ENCODE measurements at regions not wholly inside any gene's neighbourhood (a gene's known extent, or its start where the extent isn't known, plus 50 kb on each side); places are given as distances from the start of the nearest gene placed in this dataset.

- no peak for DNase-seq
Measured at GRCh38 chr2:121000804-121001203, 265.1 kb downstream of the GLI2 start.

GRCh38 chr2:121001641-121002040 lies 266.0 kb downstream of the GLI2 start:
- DNase-seq, result no peak

- no peak for DNase-seq
Measured at GRCh38 chr2:121002597-121002996, 266.9 kb downstream of the GLI2 start.

- DNase-seq, result no peak
Measured at GRCh38 chr2:121003391-121003790, 267.7 kb downstream of the GLI2 start.

GRCh38 chr2:121004359-121004758 lies 268.7 kb downstream of the GLI2 start:
- no peak for DNase-seq

- DNase-seq, result no peak
Measured at GRCh38 chr2:121004950-121005349, 269.3 kb downstream of the GLI2 start.

GRCh38 chr2:121005453-121005852 lies 269.8 kb downstream of the GLI2 start:
- no peak for DNase-seq

DNA sequence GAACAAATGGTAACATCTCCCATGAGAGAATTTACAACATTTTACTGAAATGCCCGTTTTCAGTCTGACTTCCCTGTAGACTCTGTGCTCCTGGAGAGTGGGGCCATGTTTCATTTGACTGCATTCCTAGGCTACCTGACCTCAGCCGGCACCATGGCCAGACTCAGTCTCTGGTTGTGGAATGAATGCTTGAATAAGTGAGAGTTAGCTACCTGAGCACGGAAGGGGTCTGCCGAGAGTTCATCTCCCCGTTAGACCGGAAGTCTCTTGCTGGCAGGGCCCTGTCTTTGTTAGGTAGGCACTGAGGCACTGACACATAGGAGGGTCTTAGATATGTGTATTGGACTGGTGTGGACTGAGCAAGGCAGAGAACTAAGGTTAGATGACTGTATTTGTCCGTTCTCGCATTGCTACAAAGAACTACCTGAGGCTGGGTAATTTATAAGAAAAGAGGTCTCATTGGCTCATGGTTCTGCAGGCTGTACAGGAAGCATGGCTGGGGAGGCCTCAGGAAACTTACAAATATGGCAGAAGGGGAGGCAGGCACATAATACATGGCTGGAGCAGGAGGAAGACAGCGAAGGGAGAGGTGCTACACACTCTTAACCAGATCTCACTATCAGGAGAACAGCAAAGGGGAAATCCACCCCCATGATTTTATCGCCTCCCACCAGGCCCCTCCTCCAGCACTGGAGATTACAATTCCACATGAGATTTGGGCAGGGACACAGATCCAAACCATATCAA lies 271.2 kb downstream of the GLI2 start:
- no peak for DNase-seq

DNA sequence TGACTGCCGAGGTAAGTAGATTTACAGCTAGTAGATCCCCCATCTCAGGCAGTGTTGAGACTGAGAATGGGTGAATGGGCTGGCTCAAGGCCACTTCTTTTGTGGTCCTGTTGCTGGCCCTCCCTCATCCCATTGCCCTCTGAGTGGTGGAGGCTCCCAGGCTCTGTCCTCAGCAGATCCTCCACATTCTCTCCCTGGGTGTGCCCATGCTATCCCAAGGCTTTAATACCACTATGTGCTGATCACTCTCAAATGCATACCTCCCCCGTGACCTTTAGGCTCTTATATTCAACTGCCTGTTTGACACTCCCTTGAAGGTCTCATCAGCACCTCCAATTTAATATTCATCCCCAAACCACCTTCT lies 271.8 kb downstream of the GLI2 start:
- DNase-seq, result no peak

- no peak for DNase-seq
Measured at GRCh38 chr2:121008975-121009374, 273.3 kb downstream of the GLI2 start.

DNA sequence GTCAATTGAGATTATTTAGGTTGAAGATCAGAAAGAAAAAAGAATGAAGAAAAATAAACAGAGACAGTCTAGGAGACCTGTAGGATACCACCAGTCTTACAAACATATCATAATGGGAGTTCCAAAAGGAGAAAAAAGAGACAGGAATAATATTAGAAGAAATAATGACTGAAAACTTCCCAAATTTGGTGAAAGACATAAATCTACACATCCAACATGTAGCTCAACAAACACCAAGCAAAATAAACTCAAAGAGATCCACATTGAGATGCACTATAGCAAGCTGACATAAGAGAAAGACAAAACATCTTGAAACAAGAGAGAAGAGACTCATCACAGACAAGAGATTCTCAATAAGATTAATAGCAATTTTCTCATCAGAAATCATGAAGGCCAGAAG lies 274.0 kb downstream of the TFCP2L1 start:
- no peak for DNase-seq

DNA sequence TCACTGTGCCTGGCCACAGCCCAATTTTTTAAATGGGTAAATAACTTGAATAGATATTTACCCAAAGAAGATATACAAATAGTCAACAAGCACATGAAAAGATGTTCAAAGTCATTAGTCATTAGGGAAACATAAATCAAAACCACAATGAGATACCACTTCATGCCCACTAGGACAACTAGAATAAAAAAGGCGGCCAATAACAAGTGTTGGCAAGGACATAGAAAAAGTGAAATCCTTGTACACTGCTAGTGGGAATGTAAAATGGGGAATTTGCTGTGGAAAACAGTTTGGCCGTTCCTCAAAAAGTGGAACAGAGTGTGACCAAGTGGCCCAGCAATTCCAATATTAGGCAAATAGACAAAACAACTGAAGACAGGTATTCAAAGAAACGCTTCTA lies 270.1 kb downstream of the TFCP2L1 start:
- no peak for DNase-seq

GRCh38 chr2:121015971-121016485 lies 269.0 kb downstream of the TFCP2L1 start:
- no peak for DNase-seq

DNA sequence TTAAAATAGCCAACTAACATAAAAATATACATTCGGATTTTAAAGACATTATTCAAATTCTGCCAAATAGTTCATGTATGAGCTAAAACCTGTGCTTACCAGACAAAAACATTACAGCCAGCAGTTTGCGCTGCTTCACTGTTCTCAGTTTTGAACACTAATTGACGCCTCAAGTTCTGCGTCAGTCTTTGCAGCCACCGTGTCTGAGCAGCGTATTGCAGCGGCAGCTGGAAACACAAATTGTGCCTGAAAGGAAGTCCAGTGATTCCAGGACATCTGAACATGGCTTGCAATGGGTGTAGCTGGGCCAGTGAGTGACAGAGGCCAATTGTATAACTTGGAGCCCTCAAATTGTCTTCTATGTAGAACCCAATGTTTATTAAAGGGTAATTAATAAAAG lies 267.6 kb downstream of the TFCP2L1 start:
- no peak for DNase-seq

DNA sequence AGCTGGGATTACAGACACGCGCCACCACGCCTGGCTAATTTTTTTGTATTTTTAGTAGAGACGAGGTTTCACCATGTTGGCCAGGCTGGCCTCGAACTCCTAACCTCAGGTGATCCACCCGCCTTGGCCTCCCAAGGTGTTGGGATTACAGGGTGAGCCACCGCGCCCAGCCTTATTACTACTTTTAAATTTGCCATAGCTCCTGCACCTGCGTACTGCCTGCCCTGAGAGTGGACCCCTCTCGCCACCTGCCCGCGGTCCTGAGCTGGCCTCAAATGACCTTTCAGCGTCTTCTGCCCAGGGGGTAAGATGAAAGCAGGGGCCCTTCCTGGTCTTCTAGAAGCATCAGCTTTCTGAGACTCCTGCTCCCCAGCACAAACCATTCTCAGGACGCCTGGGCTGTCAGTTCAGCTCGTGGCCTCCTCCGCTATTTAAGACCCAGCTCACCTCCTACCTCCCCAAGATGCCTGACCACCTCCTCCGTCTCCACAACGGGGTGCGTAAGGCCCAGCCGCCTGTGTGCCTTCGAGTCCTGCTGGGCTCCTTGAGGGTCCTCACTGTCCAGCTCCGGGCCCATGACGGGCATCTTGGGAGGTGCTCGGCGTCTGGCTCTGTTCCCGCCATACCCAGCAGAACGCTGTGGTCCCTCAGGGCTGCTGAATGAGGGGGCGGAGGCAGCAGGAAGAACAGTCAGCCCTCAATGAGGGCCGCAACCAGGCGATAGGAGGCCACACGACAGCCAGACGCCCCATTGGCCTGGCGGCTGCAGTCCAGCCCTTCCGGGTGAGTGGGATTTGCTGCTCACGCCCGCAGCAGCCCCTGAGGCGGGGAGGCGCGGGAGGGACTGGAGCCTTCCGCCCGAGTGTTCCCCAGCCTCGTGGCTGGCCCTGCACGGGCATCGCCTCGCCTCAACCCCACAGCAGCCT lies 266.6 kb downstream of the TFCP2L1 start:
- DNase-seq, result no peak

DNA sequence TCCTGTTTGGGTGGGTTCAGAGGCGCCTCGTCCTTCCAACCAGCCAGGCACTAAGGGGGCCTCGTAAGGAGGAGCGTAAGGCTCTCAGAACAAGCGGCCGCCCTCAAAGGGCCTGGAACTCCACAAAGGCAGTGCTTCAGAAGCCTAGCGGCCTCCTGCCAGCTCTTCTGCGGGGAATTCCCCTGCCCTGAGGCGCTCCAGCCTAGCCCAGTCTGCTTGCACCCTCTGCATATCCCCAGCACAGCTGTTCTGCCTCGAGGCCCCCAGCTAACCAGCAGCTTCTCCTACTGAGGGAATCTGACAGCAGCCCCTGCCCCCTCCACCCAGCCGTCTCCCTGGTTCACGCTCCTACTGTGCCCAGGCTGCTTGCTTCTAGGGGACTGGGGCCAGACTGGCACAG lies 265.9 kb downstream of the TFCP2L1 start:
- DNase-seq, result no peak

- no peak for DNase-seq
Measured at GRCh38 chr2:121019756-121020155, 265.2 kb downstream of the TFCP2L1 start.

- DNase-seq, result no peak
Measured at GRCh38 chr2:121021685-121022084, 263.3 kb downstream of the TFCP2L1 start.

GRCh38 chr2:121028577-121028976 lies 256.4 kb downstream of the TFCP2L1 start:
- no peak for DNase-seq

- DNase-seq, result no peak
Measured at GRCh38 chr2:121030523-121030922, 254.5 kb downstream of the TFCP2L1 start.

DNA sequence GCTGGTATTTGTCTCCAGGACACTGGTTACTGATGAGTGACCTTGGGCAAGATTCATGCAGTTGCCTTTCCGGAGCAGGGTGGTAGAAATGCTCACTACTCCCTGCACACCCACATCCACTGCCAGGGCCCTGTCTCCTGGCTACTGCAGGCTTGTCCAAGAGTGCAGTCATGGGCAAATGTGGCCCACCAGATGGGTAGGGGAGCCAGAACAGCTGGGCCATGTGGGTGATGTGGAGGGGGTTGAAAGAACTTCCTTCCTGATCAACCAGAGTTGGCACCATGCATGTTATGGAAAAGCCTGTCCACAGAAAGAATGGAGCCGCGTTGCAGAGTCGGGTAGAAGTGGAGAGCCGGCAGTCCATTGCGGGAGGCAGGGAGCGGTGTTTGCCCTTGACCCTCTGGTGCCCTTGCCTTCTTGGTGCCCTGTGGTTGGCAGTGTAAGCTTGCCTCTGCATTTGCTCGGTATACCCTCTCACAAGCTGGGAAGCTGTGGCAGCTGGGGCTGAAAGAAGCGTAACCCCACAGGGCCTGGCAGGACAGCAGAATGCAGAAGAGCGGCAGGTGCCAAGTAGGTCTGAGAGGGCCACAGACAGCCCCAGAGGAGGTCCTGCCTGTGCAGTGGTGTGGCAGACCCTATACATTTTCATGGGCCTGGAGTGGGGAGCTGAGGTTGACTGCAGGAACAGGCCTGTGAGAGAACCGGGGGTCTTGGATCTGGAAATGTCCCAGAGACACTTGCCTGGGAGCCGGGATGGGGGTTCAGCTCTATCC lies 253.2 kb downstream of the TFCP2L1 start:
- no peak for DNase-seq

- DNase-seq, result no peak
Measured at GRCh38 chr2:121033461-121033996, 251.5 kb downstream of the TFCP2L1 start.

DNA sequence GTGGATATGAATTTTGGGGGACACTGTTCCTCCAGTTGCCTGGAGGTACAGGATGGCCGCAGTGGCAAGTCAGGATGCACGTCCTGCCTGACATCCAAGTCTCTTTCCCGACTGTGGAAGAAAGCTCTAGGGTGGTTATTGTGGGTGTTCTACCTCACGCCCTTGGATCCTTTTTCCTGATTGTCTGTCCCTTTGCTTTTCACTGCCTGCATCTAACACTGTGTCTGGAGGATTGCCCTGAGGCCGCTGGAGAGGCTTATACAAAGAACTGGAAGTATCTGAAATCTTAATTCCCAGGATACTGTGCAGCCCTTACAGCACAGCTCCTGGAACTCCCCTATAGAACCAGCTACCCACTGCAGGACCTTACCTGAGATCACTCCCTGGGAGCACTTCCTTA lies 250.5 kb downstream of the TFCP2L1 start:
- no peak for DNase-seq
